Islet precursor cell (in vitro differentiated cells): ENCODE measurements at regions not wholly inside any gene's neighbourhood (a gene's known extent, or its start where the extent isn't known, plus 50 kb on each side); places are given as distances from the start of the nearest gene placed in this dataset.
A peak's percentile ranks its signal among the peaks of the same experiment; 100 is the strongest.

Source experiments
- DNase-seq: peaks from one replicate; pipeline ENCODE4 v3.0.0-alpha.2; 2018

DNA sequence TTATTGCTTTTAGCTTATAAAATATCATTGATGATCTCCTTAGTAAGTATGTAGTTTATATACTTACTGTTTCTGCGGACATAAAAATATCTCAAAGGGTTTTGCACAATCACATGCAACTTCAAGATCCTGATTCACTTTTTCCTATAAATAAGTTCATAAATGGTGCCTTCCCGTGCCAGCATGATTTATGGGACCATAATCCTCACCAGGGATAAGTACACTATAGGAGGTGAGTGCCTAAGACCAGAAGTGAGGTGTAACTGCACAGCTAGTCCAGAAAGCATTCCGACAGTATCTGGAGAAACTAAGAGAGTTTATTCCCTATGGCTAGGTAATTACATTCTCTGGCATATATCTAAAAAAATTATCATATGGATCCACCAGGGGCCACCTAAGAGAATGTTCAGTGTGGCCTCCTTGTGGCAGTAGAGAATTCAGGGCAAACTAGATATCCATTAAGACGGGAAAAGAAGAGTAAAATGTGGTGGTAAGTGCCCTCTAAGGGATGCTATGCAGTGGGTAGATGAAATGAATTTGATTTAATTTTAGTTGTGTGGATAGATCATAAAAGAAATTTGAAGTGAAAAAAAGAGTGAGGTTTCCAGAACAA, 402.5 kb upstream of the SLC24A2 start:
- no peak for DNase-seq

GRCh38 chr9:20189871-20190270, 401.0 kb upstream of the SLC24A2 start:
- no peak for DNase-seq

GRCh38 chr9:20188616-20189369, 400.0 kb upstream of the SLC24A2 start:
- no peak for DNase-seq

GRCh38 chr9:20187318-20187717, 398.5 kb upstream of the SLC24A2 start:
- no peak for DNase-seq

GRCh38 chr9:20186823-20187222, 398.0 kb upstream of the SLC24A2 start:
- no peak for DNase-seq

GRCh38 chr9:20186231-20186630, 397.4 kb upstream of the SLC24A2 start:
- no peak for DNase-seq

- DNase-seq, result no peak
These were observed 395.7 kb upstream of the SLC24A2 start for GRCh38 chr9:20184541-20184940.

GRCh38 chr9:20178679-20179078, 389.8 kb upstream of the SLC24A2 start:
- no peak for DNase-seq

DNA sequence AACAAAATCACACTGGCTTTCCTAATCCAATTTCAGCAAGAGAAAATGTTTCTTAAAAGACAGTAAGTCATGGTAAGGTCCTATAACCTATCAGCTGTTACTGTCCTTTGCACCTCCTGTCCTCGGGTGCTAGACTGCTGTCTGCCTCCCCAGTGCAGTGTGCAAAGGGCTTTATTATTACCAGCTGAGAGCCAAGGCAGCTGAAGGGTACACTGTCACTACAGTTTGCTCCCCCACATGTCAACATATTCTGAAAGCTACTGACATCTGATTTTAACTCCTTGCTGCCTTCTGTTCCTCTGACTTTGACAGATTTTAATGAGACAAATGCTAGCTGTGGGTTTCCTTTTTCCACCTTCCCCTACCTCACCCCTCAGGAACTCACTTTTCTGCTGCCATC, 389.4 kb upstream of the SLC24A2 start:
- no peak for DNase-seq

DNA sequence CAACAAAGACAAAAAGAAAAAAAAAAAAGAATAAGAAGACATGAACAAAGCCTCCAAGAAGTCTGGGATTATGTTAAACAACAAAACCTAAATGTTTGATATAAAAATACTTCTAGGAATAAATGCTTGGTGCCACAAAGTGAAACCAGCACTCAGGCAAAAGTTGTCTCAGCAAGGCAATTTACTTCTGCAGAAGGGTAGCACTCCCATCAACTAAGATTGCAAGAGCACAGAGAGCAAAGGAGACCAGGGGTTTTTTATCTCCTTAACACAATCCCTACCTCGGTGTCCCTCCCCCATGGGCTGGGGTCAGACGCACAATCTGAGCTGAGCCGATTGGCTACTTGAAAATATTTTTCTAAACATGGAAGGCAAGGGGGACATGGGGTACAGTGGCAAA, 381.3 kb upstream of the SLC24A2 start:
- no peak for DNase-seq

DNA sequence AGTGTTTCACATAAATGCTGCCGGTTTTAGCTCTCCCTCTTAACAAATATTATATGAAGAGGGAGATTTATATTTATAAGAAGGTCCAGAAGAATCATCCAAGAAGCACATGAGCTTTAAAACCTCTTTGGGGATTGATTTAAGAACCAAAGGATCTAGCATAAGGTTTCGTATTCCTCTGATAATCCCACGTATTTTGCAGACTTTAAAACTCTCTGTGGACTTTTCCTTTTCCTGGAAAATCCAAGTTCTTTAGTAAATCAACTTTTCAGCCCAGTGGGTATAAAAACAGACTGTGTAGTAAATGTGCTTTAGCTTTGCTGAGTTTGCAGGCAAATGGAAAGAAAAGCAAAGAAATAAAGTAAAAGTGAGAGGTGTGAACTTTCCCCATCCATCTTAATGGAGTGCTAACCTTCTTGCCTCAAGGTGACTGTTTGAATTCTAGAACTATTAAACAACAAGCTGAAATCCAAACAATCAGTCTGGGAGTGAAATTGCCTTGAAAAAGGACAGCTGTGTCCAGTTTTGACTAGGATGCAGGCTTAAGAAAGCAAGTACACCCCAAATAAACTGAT, 363.4 kb upstream of the SLC24A2 start:
- DNase-seq, result no peak

GRCh38 chr9:20148416-20148815, 359.6 kb upstream of the SLC24A2 start:
- DNase-seq, result no peak

- no peak for DNase-seq
These were observed 355.4 kb upstream of the SLC24A2 start for GRCh38 chr9:20144197-20144596.

DNA sequence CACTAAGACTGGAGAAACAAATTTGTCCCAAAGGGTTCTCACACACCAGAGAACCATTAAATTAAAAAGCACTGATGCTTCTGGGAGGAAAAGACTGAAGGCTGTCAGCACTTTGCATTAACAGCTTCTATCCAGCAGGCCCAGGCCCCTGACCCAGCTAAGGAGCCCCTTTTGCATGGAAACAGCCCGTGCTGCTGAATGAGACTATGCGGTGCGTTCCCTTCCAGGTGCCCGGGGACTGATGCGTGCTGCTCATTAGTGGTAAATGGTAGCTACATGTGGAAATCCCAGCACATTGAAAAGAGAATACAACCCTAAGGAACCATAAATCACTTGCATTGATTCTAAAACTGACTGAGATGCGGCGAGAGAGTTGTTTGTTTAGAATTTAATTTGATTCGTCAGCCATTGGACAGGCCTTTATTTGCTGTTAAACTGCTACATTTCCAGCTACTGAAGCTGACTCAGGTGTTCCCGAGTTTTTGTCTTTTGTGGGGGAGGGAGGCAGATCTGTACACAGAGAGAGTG, 351.0 kb upstream of the SLC24A2 start:
- no peak for DNase-seq

- no peak for DNase-seq
These were observed 350.0 kb upstream of the SLC24A2 start for GRCh38 chr9:20138841-20139240.

DNA sequence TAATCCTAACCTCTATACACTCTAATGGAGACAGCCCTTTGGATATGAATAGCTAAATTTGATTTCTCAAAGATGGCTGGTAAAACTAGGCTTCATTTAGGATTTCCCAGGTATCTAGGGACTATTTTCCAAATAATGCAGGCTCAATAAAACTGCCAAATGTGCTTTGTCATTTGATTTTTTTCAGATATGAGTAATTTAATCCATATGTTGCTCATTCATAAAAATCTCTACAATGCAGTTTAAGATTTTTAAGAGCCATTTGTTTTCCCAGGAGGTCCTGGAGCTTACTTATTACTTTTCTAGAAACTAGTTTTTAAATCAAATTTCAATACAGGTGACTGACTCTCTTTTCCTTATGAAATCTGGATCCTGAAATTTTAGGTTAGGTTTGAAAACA, 349.3 kb upstream of the SLC24A2 start:
- DNase-seq, result no peak

GRCh38 chr9:20137425-20137824, 348.6 kb upstream of the SLC24A2 start:
- DNase-seq, result no peak

- DNase-seq, result no peak
These were observed 346.4 kb upstream of the SLC24A2 start for GRCh38 chr9:20135119-20135697.

DNA sequence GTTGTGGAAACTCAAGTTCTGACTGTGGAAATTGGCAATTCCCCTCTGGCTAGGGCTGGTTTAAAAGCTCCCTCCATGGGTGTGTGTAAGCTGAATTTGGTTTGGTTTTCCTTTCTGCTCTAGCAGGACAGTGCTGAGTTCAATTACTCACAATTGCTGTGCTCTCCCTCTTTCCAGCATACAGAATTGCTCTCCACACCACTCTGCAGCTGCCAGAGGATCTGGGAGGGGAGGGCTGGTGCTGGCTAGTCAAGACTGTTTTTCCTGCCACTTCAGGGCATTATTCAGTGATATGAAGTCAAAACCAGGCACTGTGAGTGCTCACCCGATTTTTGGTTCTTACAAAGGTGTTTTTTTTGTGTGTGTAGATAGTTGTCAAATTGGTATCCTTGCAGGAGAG, 336.9 kb upstream of the SLC24A2 start:
- peak; percentile 78 for DNase-seq

- DNase-seq, result no peak
These were observed 330.7 kb upstream of the SLC24A2 start for GRCh38 chr9:20119566-20119965.

DNA sequence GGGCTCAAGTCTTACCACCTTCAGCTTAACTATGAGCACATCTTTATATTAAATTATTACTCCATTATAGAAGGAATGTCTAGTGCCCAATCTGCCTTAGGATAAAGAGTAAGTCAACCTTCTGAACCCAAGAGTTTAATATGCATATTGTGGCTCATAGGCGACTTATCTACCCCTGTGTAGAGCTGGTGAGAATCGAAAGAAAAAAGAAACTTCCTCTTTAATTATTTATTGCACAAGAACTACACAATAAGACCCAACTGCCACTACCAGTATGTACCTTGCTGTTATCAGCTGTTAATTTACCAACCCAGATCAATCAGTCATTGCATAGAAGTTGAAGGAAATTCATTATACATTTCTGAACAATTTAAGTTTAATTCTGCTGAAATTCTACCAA, 329.1 kb upstream of the SLC24A2 start:
- DNase-seq, result no peak

DNA sequence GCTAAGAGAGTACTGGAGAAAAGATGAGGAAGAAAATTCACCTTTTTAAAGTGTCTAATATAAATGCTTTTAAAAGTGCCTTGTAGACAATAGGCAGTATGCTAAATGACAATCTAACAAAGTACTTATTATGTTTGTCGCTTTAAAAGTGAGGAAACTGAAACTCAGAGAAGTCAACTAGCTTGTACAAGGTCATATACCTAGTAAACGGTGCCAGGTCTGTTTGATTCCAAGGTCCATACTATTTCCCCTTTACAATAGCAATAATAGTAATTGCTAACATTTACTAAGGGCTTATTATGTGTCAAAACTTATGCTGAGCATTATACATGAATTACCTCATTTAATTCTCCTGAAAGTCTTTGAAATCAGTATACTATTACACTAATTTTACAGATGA, 328.6 kb upstream of the SLC24A2 start:
- DNase-seq, result no peak

DNA sequence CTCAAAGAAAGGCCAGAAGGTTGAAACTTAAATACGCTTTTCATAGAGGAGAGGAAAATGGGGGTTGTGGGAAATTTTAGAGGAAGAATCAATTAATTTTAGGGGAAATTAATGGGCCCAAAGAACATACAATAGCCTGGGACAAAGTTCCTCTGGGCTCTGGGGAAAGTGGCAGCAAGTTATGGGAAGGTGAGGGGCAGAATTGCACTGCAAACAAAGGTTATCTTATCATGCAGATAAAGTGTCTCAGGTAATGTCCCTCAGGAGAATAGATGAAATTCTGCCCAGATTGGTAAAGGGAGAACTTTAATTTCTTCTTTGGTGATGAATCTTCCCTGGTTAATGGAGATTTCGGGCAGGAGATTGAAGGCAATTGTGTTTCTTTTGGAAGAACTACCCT, 326.1 kb upstream of the SLC24A2 start:
- no peak for DNase-seq

GRCh38 chr9:20112205-20112783, 323.5 kb upstream of the SLC24A2 start:
- DNase-seq, result no peak
